Liver (tissue), 8 donors: ENCODE measurements at regions not wholly inside any gene's neighbourhood (a gene's known extent, or its start where the extent isn't known, plus 50 kb on each side); places are given as distances from the start of the nearest gene placed in this dataset.

Experiments used
- DNase-seq: peaks from one replicate; pipeline ENCODE4 v3.0.0-alpha.2; 2017; ENCODE audit warnings: low spot score
- H3K27ac ChIP-seq, 2 donors: one replicate each; pipeline ENCODE4 v1.7.0; 2013; ENCODE audit warnings: inconsistent platforms in 2 of 2, low read length in 2 of 2, control low read depth in 1 of 2, low read depth in 1 of 2, mild to moderate bottlenecking in 1 of 2
- H3K27me3 ChIP-seq, 4 donors: one replicate each; pipeline versions ENCODE4 v1.6.1 to v1.7.0; 2013; ENCODE audit warnings: low read length in 3 of 4, inconsistent platforms in 1 of 4, mild to moderate bottlenecking in 1 of 4, moderate library complexity in 1 of 4; ENCODE audit not compliant: control insufficient read depth in 4 of 4, insufficient read depth in 4 of 4
- H3K36me3 ChIP-seq, 4 donors: one replicate each; pipeline versions ENCODE4 v1.6.1 to v1.7.0; 2013; ENCODE audit warnings: low read length in 3 of 4, mild to moderate bottlenecking in 3 of 4, low read depth in 1 of 4, moderate library complexity in 1 of 4; ENCODE audit not compliant: control insufficient read depth in 4 of 4, insufficient read depth in 3 of 4
- H3K4me1 ChIP-seq, 4 donors: one replicate each; pipeline versions ENCODE4 v1.6.1 to v1.7.0; 2013; ENCODE audit warnings: low read length in 3 of 4, mild to moderate bottlenecking in 3 of 4, moderate library complexity in 1 of 4; ENCODE audit not compliant: control insufficient read depth in 4 of 4, insufficient read depth in 4 of 4
- H3K4me3 ChIP-seq, 3 donors: one replicate each; pipeline versions ENCODE4 v1.6.1 to v1.7.0; 2013; ENCODE audit warnings: low read length in 3 of 3, control low read depth in 1 of 3, low read depth in 1 of 3, mild to moderate bottlenecking in 1 of 3
- H3K9ac ChIP-seq, 2 donors: one replicate each; pipeline ENCODE4 v1.7.0; 2013; ENCODE audit warnings: low read length in 2 of 2, mild to moderate bottlenecking in 2 of 2, moderate library complexity in 2 of 2, control low read depth in 1 of 2, low read depth in 1 of 2
- H3K9me3 ChIP-seq, 4 donors: one replicate each; pipeline versions ENCODE4 v1.6.1 to v1.7.0; 2013; ENCODE audit warnings: low read length in 3 of 4; ENCODE audit not compliant: control insufficient read depth in 4 of 4
- ATF3 ChIP-seq: IDR thresholded peaks from 2 replicates; pipeline ENCODE4 v1.6.1; 2016; ENCODE audit warnings: antibody characterized with exemption
- FOXA1 ChIP-seq: IDR thresholded peaks from 2 replicates; pipeline ENCODE4 v1.6.1; 2016; ENCODE audit warnings: antibody characterized with exemption
- FOXA2 ChIP-seq: IDR thresholded peaks from 2 replicates; pipeline ENCODE4 v1.6.1; 2016; ENCODE audit warnings: antibody characterized with exemption
- HNF4A ChIP-seq, 2 donors: conservative IDR thresholded peaks; 2 replicates each; pipeline ENCODE4 v1.6.1; 2016; ENCODE audit warnings: antibody characterized with exemption in 2 of 2, mild to moderate bottlenecking in 2 of 2
- HNF4G ChIP-seq: IDR thresholded peaks from 2 replicates; pipeline ENCODE4 v1.6.1; 2016; ENCODE audit warnings: antibody characterized with exemption
- JUND ChIP-seq, 2 donors: IDR thresholded peaks; 2 replicates each; pipeline ENCODE4 v1.6.1; 2016; ENCODE audit warnings: antibody characterized with exemption in 2 of 2
- NR2F2 ChIP-seq: IDR thresholded peaks from 2 replicates; pipeline ENCODE4 v1.6.1; 2016; ENCODE audit warnings: antibody characterized with exemption
- RAD21 ChIP-seq, 2 donors: IDR thresholded peaks; 2 replicates each; pipeline ENCODE4 v1.6.1; 2016; ENCODE audit warnings: antibody characterized with exemption in 2 of 2, mild to moderate bottlenecking in 2 of 2
- RXRA ChIP-seq, 2 donors: IDR thresholded peaks; 2 replicates each; pipeline ENCODE4 v1.6.1; 2017 to 2018; ENCODE audit warnings: antibody characterized with exemption in 2 of 2, mild to moderate bottlenecking in 1 of 2
- SP1 ChIP-seq: IDR thresholded peaks from 2 replicates; pipeline ENCODE4 v1.6.1; 2018; ENCODE audit warnings: antibody characterized with exemption, mild to moderate bottlenecking
- TAF1 ChIP-seq: conservative IDR thresholded peaks from 2 replicates; pipeline ENCODE4 v1.6.1; 2016; ENCODE audit warnings: antibody characterized with exemption, mild to moderate bottlenecking
- ZBTB33 ChIP-seq: IDR thresholded peaks from 2 replicates; pipeline ENCODE4 v1.6.1; 2016; ENCODE audit warnings: antibody characterized with exemption
- WGBS: extraction: QIAGEN DNeasy Blood & Tissue Kit; methylation state at CpG from one replicate; pipeline ENCODE4 v1.1.7; 2013; 5-methylcytosine and 5-hydroxymethylcytosine counted together
- TF ChIP-seq, protein P1 (sequence below): IDR thresholded peaks from 2 replicates; pipeline ENCODE4 v1.6.1; 2016; ENCODE audit warnings: antibody characterized with exemption, mild to moderate bottlenecking
- TF ChIP-seq, protein P2 (sequence below): fragments of 150-350 bp; IDR thresholded peaks from 2 replicates; pipeline ENCODE4 v1.5.1; 2017; ENCODE audit warnings: improper control_type of control experiment, low read depth, low read length; ENCODE audit not compliant: missing input control
- donor health status: healthy.
- donor health status: healthy.
- donor health status: healthy.
- donor health status: healthy.
- donor health status: healthy.

- Histone ChIP-seq H3K27ac (no peak overlapping the region), H3K4me1 (no peaks in the 10 kb centered on the region), H3K9me3 (no peaks in the 10 kb centered on the region), H3K36me3 (no peaks in the 10 kb centered on the region), H3K4me3 (no peak overlapping the region), H3K27me3 (no peaks in the 10 kb centered on the region), H3K9ac (no peak overlapping the region)
- TF ChIP-seq HNF4A (conservative IDR thresholded peaks at IDR 0.05): no peak
- TF ChIP-seq ATF3: no peak
- TF ChIP-seq FOXA1: no peak
- no peak for TF ChIP-seq NR2F2
- no peak for DNase-seq
- 80% methylated on average over 3 of the region's 3 CpGs for WGBS
Observed at GRCh38 chr11:31964181-31964580, 126.7 kb upstream of the RCN1 start.

DNA sequence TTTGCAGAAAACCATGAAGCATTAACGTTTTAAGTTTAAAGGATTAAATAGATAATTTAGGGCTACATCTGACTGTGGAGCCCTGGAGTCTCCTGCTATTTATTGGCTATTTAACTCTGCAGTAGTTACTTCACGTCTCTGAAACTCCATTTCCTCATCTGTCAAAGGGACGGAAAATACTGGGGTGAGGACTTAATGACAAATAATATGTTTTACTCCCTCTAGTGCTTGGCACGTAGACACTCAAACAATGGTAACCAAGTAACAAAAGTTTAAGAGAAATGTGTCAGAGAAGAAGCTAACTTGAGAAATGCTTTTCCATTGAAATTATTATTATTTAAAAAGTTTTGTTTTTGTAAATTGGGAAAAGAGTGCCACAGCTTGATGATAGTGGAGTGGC is 130.7 kb upstream of the RCN1 start:
- Histone ChIP-seq H3K4me3 (no peak overlapping the region), H3K27ac (no peak overlapping the region), H3K4me1 (no peaks in the 10 kb centered on the region), H3K9ac (no peak overlapping the region), H3K9me3 (no peaks in the 10 kb centered on the region), H3K27me3 (no peaks in the 10 kb centered on the region), H3K36me3 (no peaks in the 10 kb centered on the region)
- TF ChIP-seq TAF1: no peak
- WGBS: 78% methylated on average over 4 of the region's 4 CpGs
- no peak for DNase-seq

DNA sequence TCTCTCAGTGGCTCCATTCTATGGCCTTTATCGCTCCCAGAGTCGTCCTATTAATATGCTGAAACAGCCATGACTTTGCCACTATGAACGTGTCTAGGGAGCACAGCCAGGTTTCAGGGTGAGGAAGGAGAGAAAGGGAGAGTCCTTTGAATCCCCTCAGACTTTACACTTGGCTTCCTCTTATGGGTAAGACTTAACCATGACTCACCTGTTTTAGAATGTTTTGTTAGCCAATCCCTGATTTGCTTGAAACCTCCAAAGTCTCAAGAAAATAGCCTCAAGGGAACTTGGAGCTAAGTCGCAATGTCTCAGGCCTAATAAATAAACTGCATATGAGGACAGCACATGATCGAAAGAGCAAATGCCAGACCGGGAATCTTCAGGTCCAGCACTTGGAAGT is 131.2 kb upstream of the RCN1 start:
- H3K27ac ChIP-seq: no peak overlapping the region
- no peaks in the 10 kb centered on the region for H3K4me1 ChIP-seq
- TF ChIP-seq RXRA (IDR thresholded peaks at IDR 0.05) (no peak), ZBTB33 (no peak), HNF4G (no peak), RAD21 (IDR thresholded peaks at IDR 0.05) (no peak), TAF1 (no peak), SP1 (no peak), JUND (IDR thresholded peaks at IDR 0.05) (no peak), FOXA1 (no peak), NR2F2 (no peak), HNF4A (conservative IDR thresholded peaks at IDR 0.05) (no peak), FOXA2 (no peak)
- TF ChIP-seq, protein P1, sequence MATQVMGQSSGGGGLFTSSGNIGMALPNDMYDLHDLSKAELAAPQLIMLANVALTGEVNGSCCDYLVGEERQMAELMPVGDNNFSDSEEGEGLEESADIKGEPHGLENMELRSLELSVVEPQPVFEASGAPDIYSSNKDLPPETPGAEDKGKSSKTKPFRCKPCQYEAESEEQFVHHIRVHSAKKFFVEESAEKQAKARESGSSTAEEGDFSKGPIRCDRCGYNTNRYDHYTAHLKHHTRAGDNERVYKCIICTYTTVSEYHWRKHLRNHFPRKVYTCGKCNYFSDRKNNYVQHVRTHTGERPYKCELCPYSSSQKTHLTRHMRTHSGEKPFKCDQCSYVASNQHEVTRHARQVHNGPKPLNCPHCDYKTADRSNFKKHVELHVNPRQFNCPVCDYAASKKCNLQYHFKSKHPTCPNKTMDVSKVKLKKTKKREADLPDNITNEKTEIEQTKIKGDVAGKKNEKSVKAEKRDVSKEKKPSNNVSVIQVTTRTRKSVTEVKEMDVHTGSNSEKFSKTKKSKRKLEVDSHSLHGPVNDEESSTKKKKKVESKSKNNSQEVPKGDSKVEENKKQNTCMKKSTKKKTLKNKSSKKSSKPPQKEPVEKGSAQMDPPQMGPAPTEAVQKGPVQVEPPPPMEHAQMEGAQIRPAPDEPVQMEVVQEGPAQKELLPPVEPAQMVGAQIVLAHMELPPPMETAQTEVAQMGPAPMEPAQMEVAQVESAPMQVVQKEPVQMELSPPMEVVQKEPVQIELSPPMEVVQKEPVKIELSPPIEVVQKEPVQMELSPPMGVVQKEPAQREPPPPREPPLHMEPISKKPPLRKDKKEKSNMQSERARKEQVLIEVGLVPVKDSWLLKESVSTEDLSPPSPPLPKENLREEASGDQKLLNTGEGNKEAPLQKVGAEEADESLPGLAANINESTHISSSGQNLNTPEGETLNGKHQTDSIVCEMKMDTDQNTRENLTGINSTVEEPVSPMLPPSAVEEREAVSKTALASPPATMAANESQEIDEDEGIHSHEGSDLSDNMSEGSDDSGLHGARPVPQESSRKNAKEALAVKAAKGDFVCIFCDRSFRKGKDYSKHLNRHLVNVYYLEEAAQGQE: no peak
- TF ChIP-seq, protein P2, sequence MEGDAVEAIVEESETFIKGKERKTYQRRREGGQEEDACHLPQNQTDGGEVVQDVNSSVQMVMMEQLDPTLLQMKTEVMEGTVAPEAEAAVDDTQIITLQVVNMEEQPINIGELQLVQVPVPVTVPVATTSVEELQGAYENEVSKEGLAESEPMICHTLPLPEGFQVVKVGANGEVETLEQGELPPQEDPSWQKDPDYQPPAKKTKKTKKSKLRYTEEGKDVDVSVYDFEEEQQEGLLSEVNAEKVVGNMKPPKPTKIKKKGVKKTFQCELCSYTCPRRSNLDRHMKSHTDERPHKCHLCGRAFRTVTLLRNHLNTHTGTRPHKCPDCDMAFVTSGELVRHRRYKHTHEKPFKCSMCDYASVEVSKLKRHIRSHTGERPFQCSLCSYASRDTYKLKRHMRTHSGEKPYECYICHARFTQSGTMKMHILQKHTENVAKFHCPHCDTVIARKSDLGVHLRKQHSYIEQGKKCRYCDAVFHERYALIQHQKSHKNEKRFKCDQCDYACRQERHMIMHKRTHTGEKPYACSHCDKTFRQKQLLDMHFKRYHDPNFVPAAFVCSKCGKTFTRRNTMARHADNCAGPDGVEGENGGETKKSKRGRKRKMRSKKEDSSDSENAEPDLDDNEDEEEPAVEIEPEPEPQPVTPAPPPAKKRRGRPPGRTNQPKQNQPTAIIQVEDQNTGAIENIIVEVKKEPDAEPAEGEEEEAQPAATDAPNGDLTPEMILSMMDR: no peak
- no peaks in the 10 kb centered on the region for H3K9me3 ChIP-seq
- H3K9ac ChIP-seq: no peak overlapping the region
- no peaks in the 10 kb centered on the region for H3K36me3 ChIP-seq
- no peak overlapping the region for H3K4me3 ChIP-seq
- H3K27me3 ChIP-seq: no peaks in the 10 kb centered on the region
- 88% methylated on average over 6 of the region's 6 CpGs for WGBS
- no peak for DNase-seq
